Activated CD8-positive, alpha-beta T cell treated with anti-CD3 and anti-CD28 coated beads for 36 hours (primary cell): ENCODE measurements at regions not wholly inside any gene's neighbourhood (a gene's known extent, or its start where the extent isn't known, plus 50 kb on each side); places are given as distances from the start of the nearest gene placed in this dataset.

ENCODE experiments used
- ATAC-seq: fragments of 200-7000 bp; cut with Tn5 transposase; one replicate; pipeline ENCODE4 v1.10.0; 2021; ENCODE audit warnings: mild to moderate bottlenecking, moderate library complexity
- CTCF ChIA-PET: fragments of 350-600 bp; sonication (Branson Sonifier 250); formaldehyde crosslinking; loops from one replicate; lab custom pipeline; 2021; ENCODE audit warnings: antibody characterized with exemption; lab: Charles Lee
- POLR2A ChIA-PET: fragments of 350-600 bp; sonication (Branson Sonifier 250); formaldehyde crosslinking; loops from one replicate; lab custom pipeline; 2021; ENCODE audit warnings: antibody characterized with exemption; lab: Charles Lee
- DNase-seq: peaks from one replicate; pipeline ENCODE4 v3.0.0-alpha.2; 2020
- H3K27ac Mint-ChIP-seq: one replicate; pipeline ENCODE4 v1.8.0; 2021; ENCODE audit warnings: mild to moderate bottlenecking, mixed read lengths
- H3K27me3 Mint-ChIP-seq: one replicate; pipeline ENCODE4 v1.8.0; 2021; ENCODE audit warnings: mixed read lengths
- H3K36me3 Mint-ChIP-seq: one replicate; pipeline ENCODE4 v1.8.0; 2021; ENCODE audit warnings: low read depth, mixed read lengths
- H3K4me1 Mint-ChIP-seq: one replicate; pipeline ENCODE4 v1.8.0; 2021; ENCODE audit warnings: low read depth, mixed read lengths
- H3K4me3 Mint-ChIP-seq: one replicate; pipeline ENCODE4 v1.8.0; 2021; ENCODE audit warnings: mild to moderate bottlenecking, moderate library complexity, mixed read lengths
- H3K9me3 Mint-ChIP-seq: one replicate; pipeline ENCODE4 v1.8.0; 2021; ENCODE audit warnings: mixed read lengths
- intact Hi-C: fragments of 100-400 bp; cut with micrococcal nuclease; formaldehyde crosslinking; loops from one replicate; pipeline ENCODE4 v1.10.0; 2022
- TF ChIP-seq, protein P1 (sequence below): fragments of 200-600 bp; IDR thresholded peaks from one replicate; pipeline ENCODE4 v1.8.0; 2022; ENCODE audit warnings: antibody characterized with exemption, mild to moderate bottlenecking

GRCh38 chr12:11592484-11592883, 57.0 kb upstream of the ETV6 start:
- ChIA-PET CTCF (no interaction called here), POLR2A (interaction anchor here (0.6 kb wide), 1 partner anchor 1839 kb away, joined by 3 read pairs; no protein-coding TSS in a partner anchor)
- Mint-ChIP-seq H3K27me3 (no peaks in the 10 kb centered on the region), H3K36me3 (no peaks in the 10 kb centered on the region), H3K9me3 (no peaks in the 10 kb centered on the region), H3K4me1 (no peaks in the 10 kb centered on the region), H3K27ac (no peak overlapping the region), H3K4me3 (no peak overlapping the region)
- DNase-seq (no peak), ATAC-seq (no peak)
- intact Hi-C loops = no loop called here
- TF ChIP-seq, protein P1, sequence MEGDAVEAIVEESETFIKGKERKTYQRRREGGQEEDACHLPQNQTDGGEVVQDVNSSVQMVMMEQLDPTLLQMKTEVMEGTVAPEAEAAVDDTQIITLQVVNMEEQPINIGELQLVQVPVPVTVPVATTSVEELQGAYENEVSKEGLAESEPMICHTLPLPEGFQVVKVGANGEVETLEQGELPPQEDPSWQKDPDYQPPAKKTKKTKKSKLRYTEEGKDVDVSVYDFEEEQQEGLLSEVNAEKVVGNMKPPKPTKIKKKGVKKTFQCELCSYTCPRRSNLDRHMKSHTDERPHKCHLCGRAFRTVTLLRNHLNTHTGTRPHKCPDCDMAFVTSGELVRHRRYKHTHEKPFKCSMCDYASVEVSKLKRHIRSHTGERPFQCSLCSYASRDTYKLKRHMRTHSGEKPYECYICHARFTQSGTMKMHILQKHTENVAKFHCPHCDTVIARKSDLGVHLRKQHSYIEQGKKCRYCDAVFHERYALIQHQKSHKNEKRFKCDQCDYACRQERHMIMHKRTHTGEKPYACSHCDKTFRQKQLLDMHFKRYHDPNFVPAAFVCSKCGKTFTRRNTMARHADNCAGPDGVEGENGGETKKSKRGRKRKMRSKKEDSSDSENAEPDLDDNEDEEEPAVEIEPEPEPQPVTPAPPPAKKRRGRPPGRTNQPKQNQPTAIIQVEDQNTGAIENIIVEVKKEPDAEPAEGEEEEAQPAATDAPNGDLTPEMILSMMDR = no peak

GRCh38 chr12:11593013-11593412, 56.5 kb upstream of the ETV6 start:
- Mint-ChIP-seq H3K4me3 (no peak overlapping the region), H3K27me3 (peaks cover 2% of the 10 kb centered on the region), H3K36me3 (no peaks in the 10 kb centered on the region), H3K4me1 (no peaks in the 10 kb centered on the region), H3K27ac (no peak overlapping the region), H3K9me3 (no peaks in the 10 kb centered on the region)
- intact Hi-C loops = no loop called here
- TF ChIP-seq, protein P1 = no peak
- ATAC-seq = no peak
- no peak for DNase-seq
- CTCF ChIA-PET = no interaction called here
- POLR2A ChIA-PET = interaction anchor here (0.6 kb wide), 1 partner anchor 1839 kb away, joined by 3 read pairs; no protein-coding TSS in a partner anchor

DNA sequence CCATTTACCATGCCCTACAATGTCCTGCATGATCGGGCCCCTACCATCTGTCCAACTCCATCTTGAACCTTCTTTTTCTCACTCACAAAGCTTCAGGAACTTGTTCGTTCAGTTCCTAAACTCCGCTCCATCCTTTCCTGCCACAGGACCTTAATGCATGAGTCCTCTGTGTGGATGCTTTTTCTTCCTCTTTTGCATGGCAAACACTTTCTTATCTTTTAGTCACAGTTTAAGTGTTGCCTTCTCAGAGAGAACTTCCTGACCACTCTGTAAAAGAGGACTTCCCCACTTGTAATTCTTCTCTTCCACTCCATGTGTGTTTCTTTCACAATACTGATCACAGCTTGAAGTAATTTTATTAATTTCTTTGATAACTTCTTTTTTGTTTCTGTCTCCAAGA, 54.4 kb upstream of the ETV6 start:
- Mint-ChIP-seq H3K27me3 (peaks cover 3% of the 10 kb centered on the region), H3K4me3 (no peak overlapping the region), H3K4me1 (no peaks in the 10 kb centered on the region), H3K36me3 (no peaks in the 10 kb centered on the region), H3K27ac (no peak overlapping the region), H3K9me3 (no peaks in the 10 kb centered on the region)
- ChIA-PET POLR2A (no interaction called here), CTCF (interaction anchor here (1.2 to 1.8 kb wide), 2 partner anchors 14 to 439 kb away, joined by 3 to 5 read pairs; no protein-coding TSS in a partner anchor)
- DNase-seq = no peak
- TF ChIP-seq, protein P1 = no peak
- no peak for ATAC-seq
- intact Hi-C loops = no loop called here

GRCh38 chr12:11596141-11596540, 53.3 kb upstream of the ETV6 start:
- no peak for ATAC-seq
- peaks cover 3% of the 10 kb centered on the region for H3K27me3 Mint-ChIP-seq
- H3K9me3 Mint-ChIP-seq = no peaks in the 10 kb centered on the region
- TF ChIP-seq, protein P1 = no peak
- intact Hi-C loops = no loop called here
- ChIA-PET POLR2A (no interaction called here), CTCF (interaction anchor here (1.2 kb wide), 1 partner anchor 438 kb away, joined by 3 read pairs; no protein-coding TSS in a partner anchor)
- no peak for DNase-seq
- no peak overlapping the region for H3K4me3 Mint-ChIP-seq
- no peak overlapping the region for H3K27ac Mint-ChIP-seq
- H3K4me1 Mint-ChIP-seq = peaks cover 4% of the 10 kb centered on the region
- no peaks in the 10 kb centered on the region for H3K36me3 Mint-ChIP-seq

- no peaks in the 10 kb centered on the region for H3K36me3 Mint-ChIP-seq
- ATAC-seq (no peak), DNase-seq (no peak)
- H3K9me3 Mint-ChIP-seq = no peaks in the 10 kb centered on the region
- ChIA-PET POLR2A (no interaction called here), CTCF (no interaction called here)
- H3K4me1 Mint-ChIP-seq = peaks cover 6% of the 10 kb centered on the region
- TF ChIP-seq, protein P1 = no peak
- H3K27ac Mint-ChIP-seq = no peak overlapping the region
- intact Hi-C loops = no loop called here
- H3K27me3 Mint-ChIP-seq = peaks cover 3% of the 10 kb centered on the region
- H3K4me3 Mint-ChIP-seq = no peak overlapping the region
Observed at GRCh38 chr12:11598900-11599299, 50.6 kb upstream of the ETV6 start.
